GM06990 (cell line): ENCODE measurements at regions not wholly inside any gene's neighbourhood (a gene's known extent, or its start where the extent isn't known, plus 50 kb on each side); places are given as distances from the start of the nearest gene placed in this dataset.

ENCODE experiments used
- DNase-seq: peaks from one replicate; pipeline ENCODE4 v3.0.0-alpha.2; 2011; ENCODE audit not compliant: insufficient read length; ENCODE audit errors: extremely low read depth
- H3K27me3 ChIP-seq: replicated peaks from 2 replicates; pipeline ENCODE4 v1.6.0; 2011; ENCODE audit warnings: low read length; ENCODE audit not compliant: control insufficient read depth, insufficient read depth
- H3K36me3 ChIP-seq: 2 replicates; pipeline ENCODE4 v1.5.1; 2011; ENCODE audit warnings: low read length; ENCODE audit not compliant: control insufficient read depth, insufficient read depth
- H3K4me3 ChIP-seq: replicated peaks from 2 replicates; pipeline ENCODE4 v1.5.1; 2011; ENCODE audit warnings: low read depth, mild to moderate bottlenecking, control low read depth, low read length
- CTCF ChIP-seq: IDR thresholded peaks from 2 replicates; pipeline ENCODE4 v1.5.1; 2011; ENCODE audit warnings: low read length, control low read depth, mild to moderate bottlenecking, inconsistent platforms; ENCODE audit not compliant: insufficient read depth, poor library complexity, severe bottlenecking

DNA sequence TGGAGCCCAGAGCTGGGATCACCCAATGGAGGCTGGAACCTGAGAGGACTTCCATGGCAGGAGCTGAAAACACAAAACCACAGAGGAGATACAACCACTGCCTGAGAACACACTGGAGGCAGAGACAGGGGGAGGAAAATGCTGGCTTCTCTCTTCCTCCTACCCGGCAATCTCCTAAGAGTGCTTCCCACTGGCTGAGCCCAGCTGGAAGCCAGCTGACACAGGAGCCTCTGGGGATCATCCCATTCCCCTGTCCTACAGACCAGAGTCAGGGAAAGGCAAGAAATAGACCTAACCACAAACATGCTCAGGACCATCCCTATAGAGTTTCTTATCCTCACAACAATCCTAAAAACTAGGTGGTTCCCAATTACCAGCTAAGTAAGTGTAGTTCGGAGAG, 112.4 kb upstream of the CDH5 start:
- no peak for DNase-seq
- no peak for TF ChIP-seq CTCF
- no peak overlapping the region for H3K4me3 ChIP-seq
- H3K27me3 ChIP-seq, result peaks cover 2% of the 10 kb centered on the region
- H3K36me3 ChIP-seq, result no peaks in the 10 kb centered on the region

DNA sequence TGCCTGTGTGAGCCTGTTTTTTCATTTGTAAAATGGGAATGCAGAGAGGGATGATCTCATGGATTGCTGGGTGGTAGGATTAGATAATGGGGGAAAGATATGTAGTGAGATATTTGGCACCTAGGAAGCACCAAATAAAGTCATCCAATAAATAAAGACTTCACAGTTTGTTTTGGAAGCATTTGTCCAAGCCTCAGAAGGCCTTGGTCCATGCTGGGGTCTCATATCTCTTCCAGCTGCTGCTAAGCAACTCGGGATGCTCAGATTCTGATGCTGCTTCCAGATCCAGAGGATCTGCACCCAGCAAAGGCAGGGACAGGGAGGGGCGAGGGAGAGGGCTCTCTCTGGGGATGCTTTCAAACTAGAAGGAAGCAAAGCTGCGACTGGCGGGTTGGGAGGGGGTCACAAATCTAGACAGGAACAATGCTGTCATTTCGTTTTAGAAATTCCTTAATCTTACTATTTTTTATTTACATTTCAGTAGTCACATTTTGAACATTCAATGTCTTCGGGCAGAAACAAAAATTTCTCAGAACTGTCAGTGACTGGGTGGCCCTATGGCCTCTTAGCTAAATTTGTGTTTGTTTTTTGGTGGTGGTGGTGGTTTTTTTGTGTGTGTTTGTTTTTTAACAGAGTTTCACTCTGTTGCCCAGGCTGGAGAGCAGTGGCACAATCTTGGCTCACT, 114.9 kb upstream of the CDH5 start:
- H3K4me3 ChIP-seq, result no peak overlapping the region
- H3K27me3 ChIP-seq, result no peaks in the 10 kb centered on the region; the same call in none of the 2 replicates
- TF ChIP-seq CTCF, result no peak
- H3K36me3 ChIP-seq, result no peaks in the 10 kb centered on the region
- DNase-seq, result no peak

DNA sequence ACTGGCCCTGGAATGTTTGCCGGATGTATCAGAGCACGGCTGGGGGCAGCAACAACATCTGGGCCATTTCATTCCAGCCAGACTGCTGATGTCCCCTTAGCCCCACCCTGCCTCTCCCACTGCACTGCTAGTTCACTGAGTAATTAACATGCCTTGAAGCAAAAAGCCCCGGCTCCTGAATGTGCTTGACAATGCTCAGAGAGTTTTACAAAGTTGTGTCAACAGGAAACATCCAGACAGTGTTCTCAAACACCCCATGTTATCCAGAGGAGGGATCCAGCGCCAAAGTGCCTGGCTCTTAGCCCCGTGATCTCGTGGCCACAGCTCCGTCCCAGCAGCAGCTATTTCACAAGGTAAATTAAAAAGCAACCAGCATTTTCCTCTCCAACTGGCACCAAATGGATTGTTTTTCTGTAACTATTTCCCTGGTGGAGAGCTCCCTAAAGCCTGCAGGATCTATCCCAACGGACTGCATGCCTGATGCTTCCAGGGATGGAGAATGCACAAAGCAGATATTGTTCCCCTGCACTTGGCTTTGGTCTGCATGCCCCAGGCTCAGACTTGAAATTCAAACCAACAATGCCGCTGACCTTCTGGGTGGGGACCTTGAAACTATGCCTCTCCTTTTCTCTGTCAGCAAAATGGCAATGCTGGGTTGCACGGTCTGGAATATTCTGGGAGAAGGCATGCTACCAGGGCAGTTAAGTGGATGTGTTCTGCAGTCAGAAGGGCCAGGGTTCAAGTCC, 115.6 kb upstream of the CDH5 start:
- DNase-seq, result no peak
- Histone ChIP-seq H3K36me3 (no peaks in the 10 kb centered on the region), H3K27me3 (no peaks in the 10 kb centered on the region; the same call in none of the 2 replicates), H3K4me3 (no peak overlapping the region)
- TF ChIP-seq CTCF, result no peak

DNA sequence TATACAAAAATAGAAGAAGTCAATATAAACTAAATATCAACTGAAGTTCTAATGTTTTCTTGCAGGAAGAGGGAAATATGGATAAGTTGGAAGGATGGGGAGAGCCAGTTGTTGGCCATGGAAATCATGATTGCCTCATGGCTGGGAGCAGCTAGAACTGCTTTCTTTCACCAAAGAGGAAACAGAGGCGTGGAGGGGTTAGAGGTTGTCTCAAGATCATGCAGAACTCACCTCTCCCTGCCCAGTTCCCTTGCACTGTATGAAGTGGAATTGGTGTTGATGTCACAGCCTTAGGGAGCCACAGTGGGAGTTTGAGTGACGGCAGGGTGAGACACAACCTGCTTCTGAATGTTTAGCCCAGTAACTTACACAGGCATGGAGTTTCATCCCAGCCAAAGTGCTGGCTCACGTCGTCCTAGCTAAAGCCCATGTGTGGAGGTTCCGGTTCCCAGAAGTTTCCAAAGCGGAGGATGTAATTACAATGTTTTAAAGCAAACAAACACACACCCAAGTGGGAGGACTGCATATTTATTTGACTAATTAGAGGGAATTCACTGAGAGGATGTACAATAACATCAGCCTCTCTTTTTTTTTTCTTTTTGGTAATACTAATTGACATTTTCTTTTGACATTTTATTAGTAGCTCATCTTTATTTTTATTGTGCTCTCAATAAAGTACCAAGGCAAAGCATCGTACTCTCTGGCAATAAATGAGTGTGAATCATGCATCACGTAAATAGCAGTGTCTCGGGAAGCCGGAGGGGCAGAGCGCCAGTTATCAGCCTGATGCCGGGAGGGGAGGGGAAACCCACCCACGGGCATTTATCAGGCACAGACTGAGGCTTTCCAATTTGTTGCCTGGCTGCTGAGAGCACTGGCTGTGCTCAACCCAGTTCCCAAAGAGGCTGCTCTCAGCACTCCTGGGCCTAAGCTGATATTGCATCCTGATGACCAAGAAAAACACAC, 118.7 kb upstream of the CDH5 start:
- no peaks in the 10 kb centered on the region for H3K36me3 ChIP-seq
- TF ChIP-seq CTCF, result no peak
- H3K27me3 ChIP-seq, result no peaks in the 10 kb centered on the region; the same call in 1 of the 2 replicates
- no peak overlapping the region for H3K4me3 ChIP-seq
- DNase-seq, result no peak

DNA sequence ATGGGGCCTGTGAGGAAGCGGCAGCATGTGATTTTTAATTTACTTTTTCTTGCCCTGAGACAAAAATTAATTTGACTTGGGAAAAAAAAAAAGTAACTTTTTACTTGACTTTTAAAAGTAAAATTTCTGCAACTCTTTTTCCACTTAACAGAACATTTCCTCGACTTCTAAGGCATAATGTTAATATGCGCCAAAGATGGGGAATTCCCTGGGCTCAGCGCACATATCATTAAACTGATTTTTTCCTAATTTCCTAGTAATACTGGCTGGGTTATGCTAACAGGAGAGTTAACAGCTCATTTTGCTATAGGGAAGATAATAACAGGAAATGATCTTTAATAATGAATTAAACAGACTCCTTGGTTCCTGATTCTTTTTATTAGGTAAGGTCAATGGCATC, 120.6 kb upstream of the CDH5 start:
- TF ChIP-seq CTCF, result no peak
- DNase-seq, result no peak
- Histone ChIP-seq H3K4me3 (no peak overlapping the region), H3K27me3 (no peaks in the 10 kb centered on the region; the same call in 1 of the 2 replicates), H3K36me3 (no peaks in the 10 kb centered on the region)
